Osteoblast (primary cell): ENCODE measurements at regions not wholly inside any gene's neighbourhood (a gene's known extent, or its start where the extent isn't known, plus 50 kb on each side); places are given as distances from the start of the nearest gene placed in this dataset.
A peak's percentile ranks its signal among the peaks of the same experiment; 100 is the strongest.

Experiments
- DNase-seq: peaks from one replicate; pipeline ENCODE4 v3.0.0; 2011; ENCODE audit warnings: low spot score, mixed read lengths; ENCODE audit not compliant: insufficient read length; ENCODE audit errors: missing footprints
- H2AFZ ChIP-seq: 2 replicates; pipeline ENCODE4 v1.6.0; 2011; ENCODE audit warnings: mild to moderate bottlenecking, low read length
- H3K27ac ChIP-seq: 2 replicates; pipeline ENCODE4 v1.5.1; 2011; ENCODE audit warnings: mild to moderate bottlenecking, low read depth, low read length, moderate library complexity
- H3K27me3 ChIP-seq: 2 replicates; pipeline ENCODE4 v1.6.0; 2012; ENCODE audit warnings: mild to moderate bottlenecking, control low read depth, inconsistent platforms, low read length, moderate library complexity; ENCODE audit not compliant: insufficient read depth
- H3K36me3 ChIP-seq: 2 replicates; pipeline ENCODE4 v1.5.1; 2011; ENCODE audit warnings: mild to moderate bottlenecking, low read length, control low read depth, moderate library complexity; ENCODE audit not compliant: insufficient read depth
- H3K4me1 ChIP-seq: 2 replicates; pipeline ENCODE4 v1.5.1; 2011; ENCODE audit warnings: mild to moderate bottlenecking, low read length, control low read depth, moderate library complexity; ENCODE audit not compliant: insufficient read depth
- H3K4me2 ChIP-seq: 2 replicates; pipeline ENCODE4 v1.6.0; 2011; ENCODE audit warnings: mild to moderate bottlenecking, low read length; ENCODE audit not compliant: insufficient read depth
- H3K4me3 ChIP-seq: fragments of 200-600 bp; sonication (generic); 3 replicates; pipeline ENCODE4 v1.5.1; 2012; ENCODE audit warnings: mild to moderate bottlenecking, low read length, inconsistent platforms; ENCODE audit not compliant: insufficient read depth
- H3K79me2 ChIP-seq: 2 replicates; pipeline ENCODE4 v1.6.0; 2012; ENCODE audit warnings: mild to moderate bottlenecking, low read length, control low read depth, inconsistent platforms; ENCODE audit not compliant: insufficient read depth
- H3K9me3 ChIP-seq: 2 replicates; pipeline ENCODE4 v1.5.1; 2011; ENCODE audit warnings: low read depth, low read length, control low read depth
- H4K20me1 ChIP-seq: 2 replicates; pipeline ENCODE4 v1.6.0; 2012; ENCODE audit warnings: mild to moderate bottlenecking, low read length, control low read depth; ENCODE audit not compliant: insufficient read depth
- TF ChIP-seq, protein P1 (sequence below): IDR thresholded peaks from 2 replicates; pipeline ENCODE4 v1.5.1; 2011; ENCODE audit warnings: mild to moderate bottlenecking, low read depth, low read length, moderate library complexity; ENCODE audit errors: extremely low read depth

DNA sequence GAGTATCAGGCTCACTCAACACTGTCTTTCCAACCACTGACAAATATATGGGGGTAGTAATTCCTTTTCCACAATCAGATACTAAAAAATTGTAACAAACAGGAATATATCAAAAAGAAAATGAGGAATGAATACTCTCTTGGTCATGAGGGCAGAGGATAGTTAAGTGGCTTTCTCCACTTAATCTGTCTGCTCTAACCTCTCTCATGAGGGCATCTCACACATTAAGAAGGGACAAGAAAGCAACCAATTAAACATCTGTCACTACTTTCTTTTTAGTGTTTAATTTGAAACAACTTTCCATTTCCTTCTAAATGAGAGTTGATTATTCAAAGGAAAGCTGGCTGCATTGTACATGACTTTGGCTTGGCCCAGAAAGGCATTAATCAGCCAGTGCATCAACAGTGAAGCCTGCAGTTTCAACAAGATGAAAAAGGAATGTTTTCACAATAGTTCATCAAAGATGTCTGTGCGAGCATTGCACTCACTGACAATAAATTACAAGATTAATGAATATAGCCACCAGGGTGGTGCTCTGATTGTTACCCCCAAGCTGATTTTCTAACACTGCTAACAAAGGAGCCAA, 142.0 kb downstream of the SEC23A start:
- TF ChIP-seq, protein P1, sequence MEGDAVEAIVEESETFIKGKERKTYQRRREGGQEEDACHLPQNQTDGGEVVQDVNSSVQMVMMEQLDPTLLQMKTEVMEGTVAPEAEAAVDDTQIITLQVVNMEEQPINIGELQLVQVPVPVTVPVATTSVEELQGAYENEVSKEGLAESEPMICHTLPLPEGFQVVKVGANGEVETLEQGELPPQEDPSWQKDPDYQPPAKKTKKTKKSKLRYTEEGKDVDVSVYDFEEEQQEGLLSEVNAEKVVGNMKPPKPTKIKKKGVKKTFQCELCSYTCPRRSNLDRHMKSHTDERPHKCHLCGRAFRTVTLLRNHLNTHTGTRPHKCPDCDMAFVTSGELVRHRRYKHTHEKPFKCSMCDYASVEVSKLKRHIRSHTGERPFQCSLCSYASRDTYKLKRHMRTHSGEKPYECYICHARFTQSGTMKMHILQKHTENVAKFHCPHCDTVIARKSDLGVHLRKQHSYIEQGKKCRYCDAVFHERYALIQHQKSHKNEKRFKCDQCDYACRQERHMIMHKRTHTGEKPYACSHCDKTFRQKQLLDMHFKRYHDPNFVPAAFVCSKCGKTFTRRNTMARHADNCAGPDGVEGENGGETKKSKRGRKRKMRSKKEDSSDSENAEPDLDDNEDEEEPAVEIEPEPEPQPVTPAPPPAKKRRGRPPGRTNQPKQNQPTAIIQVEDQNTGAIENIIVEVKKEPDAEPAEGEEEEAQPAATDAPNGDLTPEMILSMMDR, result no peak
- H3K9me3 ChIP-seq, result no peaks in the 10 kb centered on the region
- no peaks in the 10 kb centered on the region for H3K36me3 ChIP-seq
- no peak overlapping the region for H3K27ac ChIP-seq
- H4K20me1 ChIP-seq, result no peaks in the 10 kb centered on the region
- no peak overlapping the region for H2AFZ ChIP-seq
- H3K27me3 ChIP-seq, result no peaks in the 10 kb centered on the region
- no peaks in the 10 kb centered on the region for H3K79me2 ChIP-seq
- H3K4me3 ChIP-seq, result no peak overlapping the region
- DNase-seq, result no peak
- H3K4me1 ChIP-seq, result no peaks in the 10 kb centered on the region
- H3K4me2 ChIP-seq, result no peak overlapping the region

DNA sequence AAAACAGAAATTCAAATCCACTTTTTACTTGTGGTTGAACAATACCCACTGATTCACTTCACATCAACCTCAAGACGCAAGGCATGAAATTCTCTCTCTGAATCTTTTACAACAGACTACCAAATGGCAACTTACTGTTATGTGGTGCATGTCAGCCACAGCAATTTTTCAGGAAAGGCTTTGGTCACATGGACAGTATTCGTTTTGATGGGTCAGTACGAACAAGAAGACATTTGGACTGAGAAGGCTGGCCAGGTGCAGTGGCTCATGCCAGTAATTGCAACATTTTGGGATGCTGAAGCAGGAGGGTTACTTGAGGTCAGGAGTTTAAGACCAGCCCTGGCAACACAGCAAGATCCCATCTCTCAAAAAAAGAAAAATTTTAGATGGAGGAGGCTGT, 144.0 kb downstream of the SEC23A start:
- Histone ChIP-seq H4K20me1 (no peaks in the 10 kb centered on the region), H3K4me2 (no peak overlapping the region), H3K27ac (no peak overlapping the region), H2AFZ (no peak overlapping the region), H3K4me1 (no peaks in the 10 kb centered on the region), H3K79me2 (no peaks in the 10 kb centered on the region), H3K9me3 (no peaks in the 10 kb centered on the region), H3K27me3 (no peaks in the 10 kb centered on the region), H3K36me3 (no peaks in the 10 kb centered on the region), H3K4me3 (no peak overlapping the region)
- DNase-seq, result no peak
- TF ChIP-seq, protein P1, result no peak

DNA sequence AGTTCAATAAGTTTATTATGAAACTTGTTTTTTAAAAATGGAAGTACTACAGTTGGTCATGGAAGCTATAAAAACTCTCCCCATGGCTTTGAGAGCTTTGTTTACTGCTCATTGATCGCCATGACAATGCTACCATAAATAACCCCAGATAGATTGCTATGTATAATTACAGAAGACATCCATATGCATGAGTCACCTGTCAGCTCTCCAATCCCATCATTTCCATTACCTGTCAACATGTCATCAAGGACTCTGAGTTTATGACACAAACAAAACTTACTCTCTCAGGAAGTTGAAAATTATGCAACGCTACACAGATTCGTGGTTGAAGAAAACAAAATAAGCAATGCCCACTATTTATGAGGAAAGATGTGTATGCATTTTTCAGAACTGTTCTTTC, 144.4 kb downstream of the SEC23A start:
- DNase-seq, result no peak
- Histone ChIP-seq H3K9me3 (no peaks in the 10 kb centered on the region), H3K4me3 (no peak overlapping the region), H4K20me1 (no peaks in the 10 kb centered on the region), H2AFZ (no peak overlapping the region), H3K79me2 (no peaks in the 10 kb centered on the region), H3K27ac (no peak overlapping the region), H3K4me1 (no peaks in the 10 kb centered on the region), H3K36me3 (no peaks in the 10 kb centered on the region), H3K4me2 (no peak overlapping the region), H3K27me3 (no peaks in the 10 kb centered on the region)
- TF ChIP-seq, protein P1, result no peak

DNA sequence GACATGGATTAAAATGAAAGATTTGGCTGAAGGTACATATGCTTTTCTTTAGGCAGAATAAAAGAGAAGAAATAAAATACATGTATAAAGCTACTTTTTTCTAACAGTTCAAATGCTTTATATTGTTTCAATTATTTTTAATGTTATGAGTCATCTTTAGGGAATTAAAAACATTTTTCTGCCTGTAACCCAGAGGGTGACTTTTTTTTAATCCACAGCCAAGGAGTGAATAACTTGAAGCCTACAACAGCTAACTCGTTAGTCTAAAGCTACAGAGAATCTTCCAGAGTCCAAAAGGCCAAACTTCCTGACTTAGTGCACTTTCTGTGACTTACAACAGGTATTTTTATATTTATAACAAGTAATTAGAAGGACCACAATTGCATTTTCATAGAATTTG, 151.6 kb downstream of the SEC23A start:
- peak; percentile 82 for DNase-seq
- H2AFZ ChIP-seq, result no peak overlapping the region
- H3K4me3 ChIP-seq, result no peak overlapping the region
- H4K20me1 ChIP-seq, result no peaks in the 10 kb centered on the region
- H3K4me1 ChIP-seq, result peaks cover 4% of the 10 kb centered on the region
- peak overlapping the region; percentile 25 for H3K4me2 ChIP-seq
- H3K27ac ChIP-seq, result no peak overlapping the region
- H3K36me3 ChIP-seq, result no peaks in the 10 kb centered on the region
- TF ChIP-seq, protein P1, result no peak
- no peaks in the 10 kb centered on the region for H3K79me2 ChIP-seq
- H3K9me3 ChIP-seq, result no peaks in the 10 kb centered on the region
- H3K27me3 ChIP-seq, result no peaks in the 10 kb centered on the region
